SK-N-SH (cell line): ENCODE measurements at regions not wholly inside any gene's neighbourhood (a gene's known extent, or its start where the extent isn't known, plus 50 kb on each side); places are given as distances from the start of the nearest gene placed in this dataset.

Source experiments
- CTCF ChIP-seq: fragments of 200-600 bp; sonication (generic); IDR thresholded peaks from 2 replicates; pipeline ENCODE4 v1.6.1; 2017; ENCODE audit warnings: antibody characterized with exemption, mild to moderate bottlenecking, moderate library complexity
- EP300 ChIP-seq, 2 experiments: IDR thresholded peaks; 2 replicates each; pipeline versions ENCODE4 v1.4.0 to v1.6.1; 2012; ENCODE audit warnings: borderline replicate concordance in 1 of 2, low read depth in 1 of 2, low read length in 1 of 2
- MAX ChIP-seq: IDR thresholded peaks from 2 replicates; pipeline ENCODE4 v1.4.0; 2012; ENCODE audit warnings: low read depth
- PBX3 ChIP-seq: IDR thresholded peaks from 2 replicates; pipeline ENCODE4; 2012
- POLR2AphosphoS5 ChIP-seq: IDR thresholded peaks from 2 replicates; pipeline ENCODE4 v1.6.1; 2012; ENCODE audit warnings: low read depth, low read length
- RAD21 ChIP-seq: IDR thresholded peaks from 2 replicates; pipeline ENCODE4 v1.6.1; 2012; ENCODE audit warnings: mild to moderate bottlenecking, low read length
- REST ChIP-seq: IDR thresholded peaks from 2 replicates; pipeline ENCODE4 v1.6.1; 2012; ENCODE audit warnings: mild to moderate bottlenecking, low read depth, low read length, moderate library complexity
- RXRA ChIP-seq: IDR thresholded peaks from 2 replicates; pipeline ENCODE4 v1.4.0; 2012; ENCODE audit warnings: low read depth, mild to moderate bottlenecking, borderline replicate concordance
- SIN3A ChIP-seq: IDR thresholded peaks from 2 replicates; pipeline ENCODE4 v1.6.1; 2012; ENCODE audit warnings: low read depth, mild to moderate bottlenecking, low read length, moderate library complexity, borderline replicate concordance
- TCF12 ChIP-seq: IDR thresholded peaks from 2 replicates; pipeline ENCODE4 v1.4.0; 2012
- USF2 ChIP-seq: fragments of 150-350 bp; IDR thresholded peaks from 2 replicates; pipeline ENCODE4 v1.6.1; 2017; ENCODE audit warnings: antibody characterized with exemption, low read length, low read depth, borderline replicate concordance

GRCh38 chr10:10533437-10533836 is 484.2 kb upstream of the CELF2 start:
- TF ChIP-seq CTCF (no peak), REST (no peak), EP300 (IDR thresholded peaks at IDR 0.05; ENCODE audit: borderline replicate concordance in 1 of 2, low read depth in 1 of 2, low read length in 1 of 2) (no peak), POLR2AphosphoS5 (no peak), RXRA (no peak), MAX (no peak), SIN3A (no peak), TCF12 (no peak), RAD21 (no peak), USF2 (no peak), PBX3 (no peak)
